GM19023 (cell line): ENCODE measurements at regions not wholly inside any gene's neighbourhood (a gene's known extent, or its start where the extent isn't known, plus 50 kb on each side); places are given as distances from the start of the nearest gene placed in this dataset.
"Not testable (repeated sequence)": the region's sequence is repeated elsewhere in the genome, so short reads cannot be mapped to it uniquely, and the experiment has no call there.

Experiments used
- ATAC-seq: cut with Tn5 transposase; IDR thresholded peaks from one replicate; pipeline ENCODE4 v1.9.1; 2021; ENCODE audit warnings: mild to moderate bottlenecking, moderate library complexity; ENCODE audit not compliant: unreplicated experiment

DNA sequence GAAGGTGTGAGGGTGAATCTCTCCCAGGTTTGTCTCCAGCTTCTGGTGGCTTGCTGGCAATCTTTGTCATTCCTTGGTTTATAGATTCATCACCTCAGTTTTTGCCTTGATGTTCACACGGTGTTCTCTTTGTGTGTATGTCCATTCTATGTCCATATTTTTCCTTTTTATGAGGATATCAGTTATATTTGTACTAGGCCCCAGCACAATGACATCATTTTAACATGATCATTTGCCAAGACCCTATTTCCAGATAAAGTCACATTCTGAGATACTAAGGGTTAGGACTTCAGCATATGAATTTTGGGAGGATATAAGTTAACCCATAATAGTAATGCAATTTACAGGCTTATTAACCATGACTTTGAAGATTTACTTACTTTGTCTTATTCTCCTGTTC, 649.0 kb downstream of the CPS1 start:
- no peak for ATAC-seq

DNA sequence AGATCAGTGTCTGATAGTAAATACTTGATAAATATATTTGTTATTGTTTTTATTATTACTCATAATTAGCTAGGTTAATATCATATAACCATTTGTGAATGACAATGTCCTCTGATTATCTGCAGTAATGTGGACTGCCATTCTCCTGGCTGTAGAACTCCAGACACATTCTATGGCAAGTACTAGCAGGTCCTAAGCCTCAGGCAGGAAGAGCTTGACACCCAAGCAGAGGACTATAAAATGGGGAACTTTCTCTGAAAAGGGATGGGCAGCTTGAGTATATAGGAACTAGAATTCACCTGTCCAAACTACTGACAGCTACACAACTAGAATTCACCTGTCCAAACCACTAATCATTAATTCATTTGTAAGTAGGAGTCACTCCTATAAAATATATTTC, 649.4 kb downstream of the CPS1 start:
- ATAC-seq, result no peak

GRCh38 chr2:211216221-211216620, 659.8 kb downstream of the CPS1 start:
- no peak for ATAC-seq

DNA sequence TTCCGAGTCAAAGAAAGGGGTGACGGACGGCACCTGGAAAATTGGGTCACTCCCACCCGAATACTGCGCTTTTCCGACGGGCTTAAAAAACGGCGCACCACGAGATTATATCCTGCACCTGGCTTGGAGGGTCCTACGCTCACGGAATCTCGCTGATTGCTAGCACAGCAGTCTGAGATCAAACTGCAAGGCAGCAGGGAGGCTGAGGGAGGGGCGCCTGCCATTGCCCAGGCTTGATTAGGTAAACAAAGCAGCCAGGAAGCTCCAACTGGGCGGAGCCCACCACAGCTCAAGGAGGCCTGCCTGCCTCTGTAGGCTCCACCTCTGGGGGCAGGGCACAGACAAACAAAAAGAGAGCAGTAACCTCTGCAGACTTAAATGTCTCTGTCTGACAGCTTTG, 663.1 kb downstream of the CPS1 start:
- not testable (repeated sequence) for ATAC-seq

- no peak for ATAC-seq
These were observed 669.4 kb downstream of the CPS1 start for GRCh38 chr2:211225784-211226183.

DNA sequence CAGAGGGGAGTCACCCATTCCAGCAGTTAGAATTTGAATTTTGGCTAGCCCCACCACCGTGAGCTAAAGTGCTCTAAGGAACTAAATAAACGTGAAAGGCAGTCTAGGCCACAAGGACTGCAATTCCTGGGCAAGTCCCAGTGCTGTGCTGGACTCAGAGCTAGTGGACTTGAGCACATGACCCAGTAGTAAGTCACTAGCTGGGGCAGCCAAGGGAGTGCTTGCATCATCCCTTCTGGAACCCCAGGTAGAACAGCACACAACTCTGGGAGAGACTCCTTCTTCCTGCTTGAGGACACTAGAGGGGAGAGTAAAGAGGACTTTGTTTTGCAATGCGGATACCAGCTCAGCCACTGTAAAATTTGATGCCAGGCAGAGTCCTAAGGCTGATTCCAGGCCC, 672.2 kb downstream of the CPS1 start:
- no peak for ATAC-seq

GRCh38 chr2:211237586-211238275, 681.3 kb downstream of the CPS1 start:
- no peak for ATAC-seq

DNA sequence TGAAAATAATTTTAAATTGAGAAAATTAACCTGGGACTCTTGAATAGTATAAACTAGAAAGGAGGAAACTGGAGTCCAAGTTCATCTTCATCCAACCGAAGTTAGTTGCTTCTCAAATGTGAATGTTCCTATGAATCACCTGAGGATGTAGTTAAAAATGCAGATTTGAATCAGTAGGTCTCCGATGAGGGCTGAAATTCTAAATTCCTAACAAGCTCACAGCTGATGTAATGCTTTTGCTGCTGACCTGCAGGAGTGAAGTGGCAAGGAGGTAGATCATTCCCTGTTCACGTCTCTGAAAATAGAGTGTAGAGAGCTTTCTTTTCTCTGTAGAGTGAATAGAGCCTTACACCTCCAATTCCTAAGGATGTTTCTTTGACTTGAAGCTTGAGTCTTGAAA, 685.5 kb downstream of the CPS1 start:
- ATAC-seq, result no peak

DNA sequence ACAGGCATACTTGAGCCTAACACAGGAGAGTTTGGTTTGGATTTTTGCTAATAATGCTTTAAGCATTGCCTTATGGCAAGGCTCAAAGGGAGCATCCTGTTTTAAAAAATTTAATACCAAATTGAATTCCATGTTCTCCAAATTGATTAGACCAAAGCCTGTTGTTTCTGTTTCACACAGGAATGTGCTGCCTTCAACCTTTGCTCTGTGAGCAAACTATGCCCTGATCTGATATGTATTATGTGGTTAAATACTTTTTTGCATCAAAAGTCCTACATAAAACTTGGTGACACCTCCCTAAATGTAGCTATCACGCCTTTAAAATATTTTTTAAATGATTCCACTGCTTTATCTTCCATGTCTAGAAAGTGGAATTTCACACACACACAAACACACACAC, 691.4 kb downstream of the CPS1 start:
- no peak for ATAC-seq

DNA sequence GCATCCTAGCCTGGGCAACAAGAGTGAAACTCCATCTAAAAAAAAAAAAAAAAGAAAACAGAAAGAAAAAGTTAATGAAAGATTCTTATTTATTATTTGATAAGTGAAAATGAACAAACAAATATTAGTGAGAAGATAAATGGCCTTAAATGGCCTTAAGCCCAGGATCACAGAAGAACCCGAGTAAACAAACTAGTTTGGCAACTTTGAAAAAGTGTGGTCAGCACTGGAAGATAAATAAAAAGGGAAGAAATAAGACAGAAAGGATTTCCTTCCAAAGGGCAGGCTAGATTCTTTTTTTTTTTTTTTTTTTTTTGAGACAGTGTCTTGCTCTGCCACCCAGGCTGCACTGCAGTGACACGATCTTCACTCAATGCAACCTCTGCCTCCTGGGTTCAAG, 692.4 kb downstream of the CPS1 start:
- ATAC-seq, result no peak

- ATAC-seq, result no peak
These were observed 694.6 kb downstream of the CPS1 start for GRCh38 chr2:211251016-211251415.

DNA sequence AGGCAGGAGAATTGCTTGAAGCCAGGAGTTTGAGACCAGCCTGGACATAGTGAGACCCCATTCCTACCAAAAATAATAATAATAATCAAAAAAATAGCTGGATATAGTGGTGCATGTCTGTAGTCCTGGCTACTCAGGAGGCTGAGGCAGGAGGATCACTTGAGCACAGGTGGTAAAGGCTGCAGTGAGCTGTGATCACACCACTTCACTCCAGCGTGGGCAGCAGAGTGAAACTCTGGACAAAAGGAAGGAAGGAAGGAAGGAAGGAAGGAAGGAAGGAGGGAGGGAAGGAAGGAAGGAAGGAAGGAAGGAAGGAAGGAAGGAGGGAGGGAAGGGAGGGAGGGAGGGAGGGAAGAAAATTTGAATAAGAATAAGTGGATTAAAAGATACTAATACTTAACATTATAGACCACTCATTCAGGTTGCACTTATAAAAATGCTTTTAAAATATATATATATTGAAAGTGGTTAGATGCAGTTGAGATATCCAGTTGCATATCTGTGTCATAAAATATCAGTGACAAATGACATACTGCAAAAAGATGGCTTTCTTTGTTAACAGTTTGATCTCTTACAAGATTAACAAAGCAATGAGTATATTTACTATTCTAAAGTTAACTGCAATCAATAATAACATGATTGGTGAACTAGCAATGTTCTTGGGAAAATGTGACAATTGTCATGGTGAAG, 702.4 kb downstream of the CPS1 start:
- ATAC-seq, result no peak

- no peak for ATAC-seq
These were observed 703.6 kb downstream of the CPS1 start for GRCh38 chr2:211259831-211260476.

DNA sequence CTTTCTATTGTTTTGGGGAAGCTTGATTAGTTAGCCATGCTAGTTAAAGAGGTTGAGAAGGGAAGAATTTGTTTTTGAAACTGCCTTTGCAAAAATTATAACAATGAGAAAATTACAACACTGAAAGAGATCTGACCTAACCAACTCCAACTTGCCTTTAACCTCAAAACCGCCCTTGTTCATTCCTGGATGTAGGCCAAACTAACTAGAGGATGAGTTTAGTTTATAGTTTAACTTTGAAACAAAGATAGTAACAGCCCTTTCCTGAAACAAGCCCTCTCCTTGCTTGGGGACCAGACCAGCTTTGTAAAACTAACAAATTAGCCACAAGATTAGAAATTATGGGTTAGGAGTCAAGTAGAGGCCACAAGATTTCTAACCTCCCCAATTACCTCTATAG, 713.9 kb downstream of the CPS1 start:
- ATAC-seq, result no peak

DNA sequence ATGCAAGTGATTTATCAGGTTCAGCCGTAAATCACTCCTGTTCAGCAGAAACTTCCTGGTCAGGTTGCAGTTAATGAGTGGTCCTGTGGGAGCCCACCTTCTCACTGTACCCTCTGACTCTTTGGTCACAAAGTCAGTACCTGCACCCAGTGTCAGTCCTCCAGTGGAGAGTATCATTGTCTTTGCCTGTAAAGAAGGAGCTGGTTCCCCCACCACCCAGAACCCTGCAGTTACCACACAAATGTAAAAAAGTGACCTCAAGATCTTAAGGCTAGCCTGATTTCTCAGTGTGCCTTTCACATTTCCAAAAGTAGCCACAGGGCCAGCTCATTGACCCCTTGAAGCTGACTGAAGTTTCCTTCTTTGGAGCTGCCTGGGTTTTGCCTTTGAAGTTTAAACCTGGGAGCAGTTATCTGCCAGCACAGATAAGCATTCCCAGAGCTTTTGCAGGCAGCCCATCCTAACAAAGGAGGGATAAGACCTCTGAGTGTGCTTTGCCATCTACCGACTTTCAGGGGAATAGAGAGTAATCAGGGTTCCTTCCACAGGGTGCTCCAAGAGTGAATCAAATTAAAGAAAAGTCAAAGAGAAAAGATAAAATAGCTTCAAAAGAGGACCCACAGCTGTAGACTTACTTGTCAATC, 725.2 kb downstream of the CPS1 start:
- ATAC-seq, result no peak

DNA sequence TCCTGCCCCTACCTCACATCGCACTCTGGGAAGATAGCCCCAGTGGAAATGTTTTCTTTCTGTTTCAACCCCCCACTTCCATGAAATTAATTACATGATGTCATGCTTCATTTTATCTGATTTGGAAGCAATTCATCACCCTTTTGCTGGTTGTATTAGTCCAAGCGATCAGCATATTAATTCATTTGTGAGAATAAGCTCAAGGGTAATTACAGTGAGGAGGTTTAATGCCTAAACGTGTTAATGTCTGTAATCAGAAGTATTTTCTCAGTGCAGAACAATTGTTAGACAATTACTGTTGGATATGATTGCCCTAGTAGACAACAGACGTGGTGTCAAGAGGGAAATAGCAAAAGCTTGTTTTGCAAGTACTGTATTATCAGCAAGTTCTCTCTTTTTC, 746.3 kb downstream of the CPS1 start:
- ATAC-seq, result no peak

DNA sequence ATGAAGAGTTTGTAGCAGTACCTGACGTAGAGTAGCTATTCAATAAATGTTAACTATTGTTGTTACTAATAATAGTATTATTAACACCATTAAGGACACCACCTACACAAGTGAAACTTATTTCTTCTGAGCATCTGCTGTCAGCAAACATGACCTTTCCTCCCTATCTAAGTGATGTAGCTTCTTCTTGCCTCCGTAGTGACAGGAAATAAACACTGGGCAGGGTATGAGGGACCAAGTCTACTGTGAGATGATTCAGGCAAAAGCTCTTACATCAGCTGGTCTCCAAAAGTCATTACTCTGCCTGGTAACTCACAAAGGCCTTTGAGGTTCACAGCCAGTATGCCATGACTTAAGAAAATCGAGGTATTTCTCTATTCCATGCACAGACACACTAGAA, 750.5 kb downstream of the CPS1 start:
- no peak for ATAC-seq
